ENCODE measurements at regions not wholly inside any gene's neighbourhood (a gene's known extent, or its start where the extent isn't known, plus 50 kb on each side); places are given as distances from the start of the nearest gene placed in this dataset.
"Not testable (repeated sequence)": the region's sequence is repeated elsewhere in the genome, so short reads cannot be mapped to it uniquely, and the experiment has no call there.

- H3K36me3 ChIP-seq (ENCODE audit: control insufficient read depth, insufficient read depth, low read length); H3K9me3 ChIP-seq (replicated peaks; ENCODE audit: control insufficient read depth, insufficient read depth, low read depth, low read length); in situ Hi-C loops (cut with MboI); H3K4me3 ChIP-seq; H3K4me2 ChIP-seq (ENCODE audit: insufficient read depth, low read length); DNase-seq (ENCODE audit: extremely low read depth in 1 of 4, low spot score in 3 of 4); H2AFZ ChIP-seq (ENCODE audit: low read depth, low read length); intact Hi-C loops (cut with micrococcal nuclease); ATAC-seq; H3K4me1 ChIP-seq (replicated peaks in 1 of 2; ENCODE audit: control insufficient read depth in 2 of 2, insufficient read depth in 2 of 2, low read length in 2 of 2); CTCF ChIA-PET (ENCODE audit: low intra/inter-chr PET ratio); POLR2A ChIA-PET; H3K9ac ChIP-seq (ENCODE audit: insufficient read depth in 1 of 2, low read depth in 2 of 2, low read length in 2 of 2); FAIRE-seq; H3K79me2 ChIP-seq (ENCODE audit: control insufficient read depth, insufficient read depth, low read length); H4K20me1 ChIP-seq (replicated peaks; ENCODE audit: control insufficient read depth, insufficient read depth, low read length); H3K27me3 ChIP-seq (ENCODE audit: control insufficient read depth in 2 of 2, insufficient read depth in 2 of 2, low read length in 2 of 2); H3K27ac ChIP-seq (ENCODE audit: extremely low read depth, low read depth, low read length); BruUV-seq (replicated peaks); H3K9me1 ChIP-seq (ENCODE audit: control insufficient read depth, insufficient read depth, low read length): not testable (repeated sequence)
- WGBS (ENCODE audit: insufficient coverage, low coverage, missing lambda C conversion rate), result no CpG with 5 or more reads among the region's 14 CpGs
- TF ChIP-seq FOXA3 (CRISPR knock-in tag; conservative IDR thresholded peaks at IDR 0.05 in 1 of 2, IDR thresholded peaks at IDR 0.05 in 1 of 2), result 0 out of 4 replicates have a peak, but pooled peaks of 1 of the 2 experiments have one; percentile 33
Observed at GRCh38 chr2:72064197-72064596, 83.5 kb downstream of the CYP26B1 start.

GRCh38 chr2:72062336-72062735, 85.3 kb downstream of the CYP26B1 start:
- BruUV-seq (replicated peaks), result no TSS peak
- Histone ChIP-seq H3K9me1 (ENCODE audit: control insufficient read depth, insufficient read depth, low read length) (no peaks in the 10 kb centered on the region), H3K79me2 (ENCODE audit: control insufficient read depth, insufficient read depth, low read length) (no peaks in the 10 kb centered on the region), H3K4me3 (no peak overlapping the region), H2AFZ (ENCODE audit: low read depth, low read length) (no peak overlapping the region), H3K27me3 (ENCODE audit: control insufficient read depth in 2 of 2, insufficient read depth in 2 of 2, low read length in 2 of 2) (no peaks in the 10 kb centered on the region), H3K4me2 (ENCODE audit: insufficient read depth, low read length) (no peak overlapping the region), H3K9me3 (replicated peaks; ENCODE audit: control insufficient read depth, insufficient read depth, low read depth, low read length) (no peaks in the 10 kb centered on the region), H3K36me3 (ENCODE audit: control insufficient read depth, insufficient read depth, low read length) (no peaks in the 10 kb centered on the region), H4K20me1 (replicated peaks; ENCODE audit: control insufficient read depth, insufficient read depth, low read length) (no peaks in the 10 kb centered on the region), H3K27ac (ENCODE audit: extremely low read depth, low read depth, low read length) (no peak overlapping the region), H3K4me1 (replicated peaks in 1 of 2; ENCODE audit: control insufficient read depth in 2 of 2, insufficient read depth in 2 of 2, low read length in 2 of 2) (no peaks in the 10 kb centered on the region), H3K9ac (ENCODE audit: insufficient read depth in 1 of 2, low read depth in 2 of 2, low read length in 2 of 2) (no peak overlapping the region)
- ATAC-seq, result no peak
- POLR2A ChIA-PET, result no interaction called here
- intact Hi-C loops (cut with micrococcal nuclease) (no loop called here), in situ Hi-C loops (cut with MboI) (no loop called here)
- CTCF ChIA-PET (ENCODE audit: low intra/inter-chr PET ratio), result no interaction called here
- no peak for DNase-seq (ENCODE audit: extremely low read depth in 1 of 4, low spot score in 3 of 4)
- no peak for FAIRE-seq
- WGBS (ENCODE audit: insufficient coverage, low coverage, missing lambda C conversion rate), result 5% methylated on average over 3 of the region's 3 CpGs
- TF ChIP-seq KDM1A (IDR thresholded peaks at IDR 0.05) (no peak), ELF2 (CRISPR knock-in tag; IDR thresholded peaks at IDR 0.05) (no peak), ZNF280B (CRISPR knock-in tag; IDR thresholded peaks at IDR 0.05) (no peak), HMG20B (CRISPR knock-in tag; IDR thresholded peaks at IDR 0.05) (no peak), HMGN3 (IDR thresholded peaks at IDR 0.05; ENCODE audit: borderline replicate concordance, extremely low read depth, insufficient read length, low read depth, low read length) (no peak), POLR2G (IDR thresholded peaks at IDR 0.05; ENCODE audit: low read depth, low read length) (no peak), ZNF395 (CRISPR knock-in tag; IDR thresholded peaks at IDR 0.05) (no peak), ZNF282 (CRISPR knock-in tag; IDR thresholded peaks at IDR 0.05) (no peak), NONO (IDR thresholded peaks at IDR 0.05; ENCODE audit: low read depth in 2 of 2, low read length in 1 of 2) (no peak), GABPB2 (CRISPR knock-in tag; conservative IDR thresholded peaks at IDR 0.05) (no peak), MYC (IDR thresholded peaks at IDR 0.05; ENCODE audit: low read depth, low read length) (no peak), MYC (CRISPR knock-in tag; IDR thresholded peaks at IDR 0.05; ENCODE audit: borderline replicate concordance, low read depth) (no peak)

Measured in K562 (cell line).